Esophagus squamous epithelium (tissue), 5 donors: ENCODE measurements at regions not wholly inside any gene's neighbourhood (a gene's known extent, or its start where the extent isn't known, plus 50 kb on each side); places are given as distances from the start of the nearest gene placed in this dataset.

ENCODE experiments used
- DNase-seq: peaks from one replicate; lab custom pipeline; 2025; lab: John Stamatoyannopoulos, UW
- H3K27ac ChIP-seq, 4 donors: fragments of 200-600 bp; sonication (generic); one replicate each; pipeline ENCODE4 v1.5.1; 2016 to 2019; ENCODE audit warnings: mild to moderate bottlenecking in 1 of 4
- H3K27me3 ChIP-seq, 4 donors: fragments of 200-600 bp; sonication (generic); 1 replicate in 3 of 4; 2 replicates in 1 of 4; pipeline versions ENCODE4 v1.5.1 to v1.6.0; 2017 to 2021; ENCODE audit warnings: antibody characterized with exemption in 1 of 4
- H3K36me3 ChIP-seq, 3 donors: fragments of 200-600 bp; sonication (generic); one replicate each; pipeline ENCODE4 v1.5.1; 2016 to 2019
- H3K4me1 ChIP-seq, 3 donors: fragments of 200-600 bp; sonication (generic); one replicate each; pipeline ENCODE4 v1.5.1; 2017 to 2019
- H3K4me3 ChIP-seq, 4 donors: fragments of 200-600 bp; sonication (generic); 1 replicate in 3 of 4; 2 replicates in 1 of 4; pipeline ENCODE4 v1.5.1; 2016 to 2019; ENCODE audit warnings: mild to moderate bottlenecking in 2 of 4, moderate library complexity in 1 of 4
- H3K9me3 ChIP-seq, 3 donors: fragments of 200-600 bp; sonication (generic); one replicate each; pipeline ENCODE4 v1.5.1; 2016 to 2019
- CTCF ChIP-seq, 6 experiments: fragments of 450-650 bp in 4 of 6; fragments of 200-600 bp in 2 of 6; sonication (generic) in 2 of 6; IDR thresholded peaks; one replicate each; pipeline ENCODE4 v1.5.1; 2016 to 2019; ENCODE audit warnings: antibody characterized with exemption in 6 of 6, mild to moderate bottlenecking in 4 of 6, moderate library complexity in 4 of 6
- POLR2A ChIP-seq, 4 donors: fragments of 450-650 bp; IDR thresholded peaks; one replicate each; pipeline ENCODE4 v1.6.1; 2017; ENCODE audit warnings: antibody characterized with exemption in 4 of 4, mild to moderate bottlenecking in 4 of 4, moderate library complexity in 3 of 4
- WGBS, 2 donors: methylation state at CpG; one replicate each; pipeline ENCODE4 v1.1.5; 2018; 5-methylcytosine and 5-hydroxymethylcytosine counted together
- intact Hi-C: fragments of 100-400 bp; cut with DNase I; formaldehyde crosslinking; loops from one replicate; pipeline ENCODE4 v1.15.0; 2022
- donor health status: DM: yes; HTN: yes; CAD: no.

GRCh38 chr2:120797421-120798221, 62.0 kb downstream of the GLI2 start:
- DNase-seq: no peak
- WGBS, 2 donors: 63 to 71% methylated on average over 11 to 15 of the region's 19 CpGs

GRCh38 chr2:120798567-120799247, 63.0 kb downstream of the GLI2 start:
- no peak overlapping the region for H3K4me3 ChIP-seq
- H3K36me3 ChIP-seq: no peaks in the 10 kb centered on the region
- DNase-seq: no peak
- no peak overlapping the region for H3K27ac ChIP-seq
- WGBS, 2 donors: 93 to 95% methylated on average over 2 to 3 of the region's 8 CpGs
- intact Hi-C loops: no loop called here
- no peaks in the 10 kb centered on the region for H3K9me3 ChIP-seq
- TF ChIP-seq POLR2A (IDR thresholded peaks at IDR 0.05): no peak
- TF ChIP-seq CTCF (IDR thresholded peaks at IDR 0.05): no peak
- peaks cover 0 to 6% (median 0%) of the 10 kb centered on the region in 4 donors for H3K27me3 ChIP-seq
- peaks cover 0 to 29% (median 5%) of the 10 kb centered on the region in 3 donors for H3K4me1 ChIP-seq

More at GRCh38 chr2:120797421-120798221, 62.0 kb downstream of the GLI2 start:
- intact Hi-C loops: no loop called here
- Histone ChIP-seq H3K36me3 (no peaks in the 10 kb centered on the region), H3K4me3 (no peak overlapping the region), H3K27me3 (peaks cover 0 to 13% (median 0%) of the 10 kb centered on the region in 4 donors), H3K27ac (no peak overlapping the region), H3K9me3 (no peaks in the 10 kb centered on the region), H3K4me1 (peaks cover 7 to 32% (median 16%) of the 10 kb centered on the region in 3 donors)
- TF ChIP-seq CTCF (IDR thresholded peaks at IDR 0.05) (no peak), POLR2A (IDR thresholded peaks at IDR 0.05) (no peak)

- H3K4me3 ChIP-seq: no peak overlapping the region
- no peak for TF ChIP-seq CTCF (IDR thresholded peaks at IDR 0.05)
- no peak for TF ChIP-seq POLR2A (IDR thresholded peaks at IDR 0.05)
- no peaks in the 10 kb centered on the region for H3K36me3 ChIP-seq
- H3K4me1 ChIP-seq: peaks cover 0 to 29% (median 3%) of the 10 kb centered on the region in 3 donors
- H3K9me3 ChIP-seq: no peaks in the 10 kb centered on the region
- intact Hi-C loops: no loop called here
- WGBS, 2 donors: 75 to 81% methylated on average over 5 of the region's 5 CpGs
- H3K27me3 ChIP-seq: peaks cover 0 to 27% (median 0%) of the 10 kb centered on the region in 4 donors
- no peak for DNase-seq
- H3K27ac ChIP-seq: peak overlapping the region in 1 of 4 donors; percentile 9
Observed at GRCh38 chr2:120802158-120802557, 66.5 kb downstream of the GLI2 start.

- no peak for DNase-seq
- intact Hi-C loops: no loop called here
- Histone ChIP-seq H3K4me3 (no peak overlapping the region), H3K4me1 (peaks cover 0 to 29% (median 3%) of the 10 kb centered on the region in 3 donors), H3K27ac (peak overlapping the region in 1 of 4 donors; percentile 9), H3K36me3 (no peaks in the 10 kb centered on the region), H3K27me3 (peaks cover 0 to 27% (median 0%) of the 10 kb centered on the region in 4 donors), H3K9me3 (no peaks in the 10 kb centered on the region)
- 86 to 89% methylated on average over 2 to 3 of the region's 3 CpGs for WGBS, 2 donors
- TF ChIP-seq POLR2A (IDR thresholded peaks at IDR 0.05): no peak
- no peak for TF ChIP-seq CTCF (IDR thresholded peaks at IDR 0.05)
Observed at GRCh38 chr2:120802867-120803484, 67.3 kb downstream of the GLI2 start.
